ENCODE measurements at regions not wholly inside any gene's neighbourhood (a gene's known extent, or its start where the extent isn't known, plus 50 kb on each side); places are given as distances from the start of the nearest gene placed in this dataset.

DNA sequence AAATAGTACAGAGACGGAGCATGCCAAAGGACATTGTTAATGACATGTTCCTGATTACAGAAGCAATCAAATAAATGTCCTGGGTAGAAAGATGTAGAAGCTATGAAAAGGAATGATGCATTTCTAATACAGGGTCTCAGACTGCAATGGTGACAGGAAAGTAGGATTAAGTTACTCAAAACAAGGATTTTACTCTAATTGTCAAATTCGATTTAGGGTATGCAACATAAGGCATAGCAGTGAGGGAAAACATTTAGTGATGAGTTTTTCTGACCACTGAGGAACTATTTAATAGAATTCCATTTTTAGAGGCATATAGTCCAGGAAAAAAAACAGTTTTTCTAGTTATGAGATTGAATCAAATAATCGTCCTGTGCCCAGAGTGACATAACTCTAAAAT is 715.1 kb upstream of the ACO1 start:
- no peak overlapping the region for H3K27ac ChIP-seq
- no peaks in the 10 kb centered on the region for H3K27me3 ChIP-seq (ENCODE audit: insufficient read depth, low read depth)
- no peak overlapping the region for H3K4me3 ChIP-seq
- no peaks in the 10 kb centered on the region for H3K9me3 ChIP-seq (ENCODE audit: insufficient read depth, low read depth)
- no peaks in the 10 kb centered on the region for H3F3A ChIP-seq (ENCODE audit: insufficient read depth, low read depth)
- ChIA-PET CTCF (no interaction called here), POLR2A (ENCODE audit: unreplicated experiment) (no interaction called here)
- H4K20me1 ChIP-seq (ENCODE audit: insufficient read depth): no peaks in the 10 kb centered on the region
- no peaks in the 10 kb centered on the region for H3K9me2 ChIP-seq (ENCODE audit: insufficient read depth)
- no peaks in the 10 kb centered on the region for H3K36me3 ChIP-seq (ENCODE audit: low read depth)
- no peaks in the 10 kb centered on the region for H3K79me2 ChIP-seq (ENCODE audit: low read depth)
- H3K4me2 ChIP-seq: no peak overlapping the region
- no peaks in the 10 kb centered on the region for H3K4me1 ChIP-seq (replicated peaks; ENCODE audit: insufficient read depth)
- intact Hi-C loops (cut with micrococcal nuclease; ENCODE audit: unreplicated experiment): no loop called here
- no peak for DNase-seq
- no TSS peak for BruUV-seq (replicated peaks)
- H2AFZ ChIP-seq: no peak overlapping the region
- TF ChIP-seq EZH2 (IDR thresholded peaks at IDR 0.05; ENCODE audit: low read depth) (no peak), CTCF (conservative IDR thresholded peaks at IDR 0.05) (no peak)

GRCh38 chr9:31671011-31671410 is 713.4 kb upstream of the ACO1 start:
- H3K4me3 ChIP-seq: no peak overlapping the region
- H2AFZ ChIP-seq: no peak overlapping the region
- no peaks in the 10 kb centered on the region for H3K36me3 ChIP-seq (ENCODE audit: low read depth)
- DNase-seq: no peak
- H3K4me2 ChIP-seq: no peak overlapping the region
- H3K79me2 ChIP-seq (ENCODE audit: low read depth): no peaks in the 10 kb centered on the region
- ChIA-PET POLR2A (ENCODE audit: unreplicated experiment) (no interaction called here), CTCF (no interaction called here)
- TF ChIP-seq CTCF (conservative IDR thresholded peaks at IDR 0.05) (no peak), EZH2 (IDR thresholded peaks at IDR 0.05; ENCODE audit: low read depth) (no peak)
- no peaks in the 10 kb centered on the region for H3K4me1 ChIP-seq (replicated peaks; ENCODE audit: insufficient read depth)
- H3K27ac ChIP-seq: no peak overlapping the region
- no peaks in the 10 kb centered on the region for H3K9me2 ChIP-seq (ENCODE audit: insufficient read depth)
- no peaks in the 10 kb centered on the region for H3F3A ChIP-seq (ENCODE audit: insufficient read depth, low read depth)
- no peaks in the 10 kb centered on the region for H4K20me1 ChIP-seq (ENCODE audit: insufficient read depth)
- H3K27me3 ChIP-seq (ENCODE audit: insufficient read depth, low read depth): no peaks in the 10 kb centered on the region
- intact Hi-C loops (cut with micrococcal nuclease; ENCODE audit: unreplicated experiment): no loop called here
- BruUV-seq (replicated peaks): no TSS peak
- H3K9me3 ChIP-seq (ENCODE audit: insufficient read depth, low read depth): no peaks in the 10 kb centered on the region

GRCh38 chr9:31674264-31674663 is 710.2 kb upstream of the ACO1 start:
- no peaks in the 10 kb centered on the region for H3K79me2 ChIP-seq (ENCODE audit: low read depth)
- no TSS peak for BruUV-seq (replicated peaks)
- no peak for DNase-seq
- ChIA-PET CTCF (no interaction called here), POLR2A (ENCODE audit: unreplicated experiment) (no interaction called here)
- no peak overlapping the region for H3K4me2 ChIP-seq
- H4K20me1 ChIP-seq (ENCODE audit: insufficient read depth): no peaks in the 10 kb centered on the region
- no peaks in the 10 kb centered on the region for H3K36me3 ChIP-seq (ENCODE audit: low read depth)
- no peak overlapping the region for H2AFZ ChIP-seq
- no peak for TF ChIP-seq EZH2 (IDR thresholded peaks at IDR 0.05; ENCODE audit: low read depth)
- TF ChIP-seq CTCF (conservative IDR thresholded peaks at IDR 0.05): no peak
- no peak overlapping the region for H3K27ac ChIP-seq
- H3K4me3 ChIP-seq: no peak overlapping the region
- H3K27me3 ChIP-seq (ENCODE audit: insufficient read depth, low read depth): no peaks in the 10 kb centered on the region
- H3F3A ChIP-seq (ENCODE audit: insufficient read depth, low read depth): no peaks in the 10 kb centered on the region
- no peaks in the 10 kb centered on the region for H3K9me2 ChIP-seq (ENCODE audit: insufficient read depth)
- H3K9me3 ChIP-seq (ENCODE audit: insufficient read depth, low read depth): no peaks in the 10 kb centered on the region
- intact Hi-C loops (cut with micrococcal nuclease; ENCODE audit: unreplicated experiment): no loop called here
- no peaks in the 10 kb centered on the region for H3K4me1 ChIP-seq (replicated peaks; ENCODE audit: insufficient read depth)

All from PC-9 (cell line).